Smooth muscle cell (in vitro differentiated cells): ENCODE measurements at regions not wholly inside any gene's neighbourhood (a gene's known extent, or its start where the extent isn't known, plus 50 kb on each side); places are given as distances from the start of the nearest gene placed in this dataset.
A peak's percentile ranks its signal among the peaks of the same experiment; 100 is the strongest.

ENCODE experiments used
- DNase-seq: peaks from one replicate; lab custom pipeline; 2025; ENCODE audit not compliant: unreplicated experiment; lab: John Stamatoyannopoulos, UW
- H2AFZ ChIP-seq: fragments of 200-600 bp; sonication (generic); 2 replicates; pipeline ENCODE4 v1.6.0; 2016; ENCODE audit warnings: antibody characterized with exemption, low read depth, mild to moderate bottlenecking
- H3F3A ChIP-seq: fragments of 200-600 bp; sonication (generic); 2 replicates; pipeline ENCODE4 v1.6.0; 2017; ENCODE audit warnings: antibody characterized with exemption, low read depth
- H3K27ac ChIP-seq: fragments of 200-600 bp; sonication (generic); 2 replicates; pipeline ENCODE4 v1.5.1; 2016; ENCODE audit warnings: low read depth, mild to moderate bottlenecking
- H3K27me3 ChIP-seq: fragments of 200-600 bp; sonication (generic); 2 replicates; pipeline ENCODE4 v1.6.1; 2016; ENCODE audit warnings: low read depth, mild to moderate bottlenecking
- H3K36me3 ChIP-seq: fragments of 200-600 bp; sonication (generic); 2 replicates; pipeline ENCODE4 v1.5.1; 2016; ENCODE audit warnings: low read depth
- H3K4me1 ChIP-seq: fragments of 200-600 bp; sonication (generic); 2 replicates; pipeline ENCODE4 v1.5.1; 2016; ENCODE audit warnings: low read depth
- H3K4me2 ChIP-seq: fragments of 200-600 bp; sonication (generic); 2 replicates; pipeline ENCODE4 v1.6.0; 2016; ENCODE audit warnings: mild to moderate bottlenecking
- H3K4me3 ChIP-seq: fragments of 200-600 bp; sonication (generic); 2 replicates; pipeline ENCODE4 v1.5.1; 2016; ENCODE audit warnings: mild to moderate bottlenecking
- H3K79me2 ChIP-seq: fragments of 200-600 bp; sonication (generic); 2 replicates; pipeline ENCODE4 v1.6.0; 2016; ENCODE audit warnings: low read depth, mild to moderate bottlenecking
- H3K9ac ChIP-seq: fragments of 200-600 bp; sonication (generic); 2 replicates; pipeline ENCODE4 v1.6.0; 2016; ENCODE audit warnings: low read depth
- H3K9me3 ChIP-seq: fragments of 200-600 bp; sonication (generic); replicated peaks from 2 replicates; pipeline ENCODE4 v1.5.1; 2016; ENCODE audit warnings: low read depth
- H4K20me1 ChIP-seq: fragments of 200-600 bp; sonication (generic); 2 replicates; pipeline ENCODE4 v1.6.0; 2016; ENCODE audit warnings: low read depth
- CTCF ChIP-seq: fragments of 200-600 bp; sonication (generic); IDR thresholded peaks from 2 replicates; pipeline ENCODE4 v1.5.1; 2017; ENCODE audit warnings: borderline replicate concordance, mild to moderate bottlenecking, antibody characterized with exemption; ENCODE audit not compliant: insufficient read depth, poor library complexity, severe bottlenecking
- WGBS: methylation state at CpG from one replicate; pipeline ENCODE4 v1.1.7; 2016; ENCODE audit warnings: low lambda C conversion rate; 5-methylcytosine and 5-hydroxymethylcytosine counted together

- no peak overlapping the region for H3K9ac ChIP-seq
- no peak overlapping the region for H3K4me3 ChIP-seq
- DNase-seq: no peak
- no peak overlapping the region for H3K27ac ChIP-seq
- peaks cover 2% of the 10 kb centered on the region for H3K27me3 ChIP-seq
- H3K36me3 ChIP-seq: no peaks in the 10 kb centered on the region
- no peaks in the 10 kb centered on the region for H3F3A ChIP-seq
- peak; percentile 68 for TF ChIP-seq CTCF
- H3K4me1 ChIP-seq: no peaks in the 10 kb centered on the region
- no peaks in the 10 kb centered on the region for H3K9me3 ChIP-seq
- H2AFZ ChIP-seq: no peak overlapping the region
- H3K79me2 ChIP-seq: no peaks in the 10 kb centered on the region
- 38% methylated on average over 7 of the region's 7 CpGs for WGBS
- H4K20me1 ChIP-seq: no peaks in the 10 kb centered on the region
- H3K4me2 ChIP-seq: no peak overlapping the region
Observed at GRCh38 chr3:8301977-8302735, 199.5 kb upstream of the LMCD1 start.

DNA sequence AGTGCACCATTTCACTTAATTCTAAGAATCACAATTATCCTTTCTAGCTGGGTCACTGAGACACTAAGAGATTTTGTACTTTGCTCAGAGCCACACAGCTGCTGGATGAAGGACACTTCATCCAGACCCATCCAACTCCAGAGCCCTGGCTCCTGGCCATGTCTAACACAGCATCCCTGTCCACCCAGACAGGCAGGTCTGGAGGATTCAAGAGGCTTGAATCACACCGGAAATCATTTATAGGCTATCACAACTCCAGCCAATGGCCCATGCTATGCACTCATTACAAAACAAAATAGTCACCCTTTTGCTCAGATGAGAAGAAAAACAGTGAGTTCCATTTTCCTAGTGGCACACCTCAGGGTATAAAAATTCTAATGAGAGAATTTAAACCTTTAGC, 198.2 kb upstream of the LMCD1 start:
- Histone ChIP-seq H3K9me3 (no peaks in the 10 kb centered on the region), H3K4me3 (no peak overlapping the region), H2AFZ (no peak overlapping the region), H3K79me2 (no peaks in the 10 kb centered on the region), H3K9ac (no peak overlapping the region), H3F3A (no peaks in the 10 kb centered on the region), H3K36me3 (no peaks in the 10 kb centered on the region), H3K27me3 (peaks cover 2% of the 10 kb centered on the region), H3K27ac (no peak overlapping the region), H3K4me1 (no peaks in the 10 kb centered on the region), H3K4me2 (no peak overlapping the region), H4K20me1 (no peaks in the 10 kb centered on the region)
- WGBS: 96% methylated on average over 1 of the region's 1 CpG
- DNase-seq: no peak
- no peak for TF ChIP-seq CTCF

- no peak for TF ChIP-seq CTCF
- H2AFZ ChIP-seq: no peak overlapping the region
- H3K79me2 ChIP-seq: no peaks in the 10 kb centered on the region
- H3K36me3 ChIP-seq: no peaks in the 10 kb centered on the region
- H4K20me1 ChIP-seq: no peaks in the 10 kb centered on the region
- H3K4me2 ChIP-seq: no peak overlapping the region
- H3K27ac ChIP-seq: no peak overlapping the region
- H3F3A ChIP-seq: no peaks in the 10 kb centered on the region
- peaks cover 2% of the 10 kb centered on the region for H3K27me3 ChIP-seq
- no peaks in the 10 kb centered on the region for H3K4me1 ChIP-seq
- DNase-seq: no peak
- H3K9me3 ChIP-seq: no peaks in the 10 kb centered on the region
- H3K4me3 ChIP-seq: no peak overlapping the region
- H3K9ac ChIP-seq: no peak overlapping the region
- 75% methylated on average over 1 of the region's 1 CpG for WGBS
Observed at GRCh38 chr3:8305371-8305770, 196.3 kb upstream of the LMCD1 start.

GRCh38 chr3:8307545-8308110, 194.0 kb upstream of the LMCD1 start:
- no peak for DNase-seq
- Histone ChIP-seq H3K9ac (no peak overlapping the region), H3K27ac (no peak overlapping the region), H3K36me3 (no peaks in the 10 kb centered on the region), H3F3A (no peaks in the 10 kb centered on the region), H2AFZ (no peak overlapping the region), H3K4me1 (no peaks in the 10 kb centered on the region), H3K9me3 (no peaks in the 10 kb centered on the region), H3K4me2 (no peak overlapping the region), H3K27me3 (peaks cover 2% of the 10 kb centered on the region), H3K79me2 (no peaks in the 10 kb centered on the region), H3K4me3 (no peak overlapping the region), H4K20me1 (no peaks in the 10 kb centered on the region)
- no peak for TF ChIP-seq CTCF
